ENCODE measurements at regions not wholly inside any gene's neighbourhood (a gene's known extent, or its start where the extent isn't known, plus 50 kb on each side); places are given as distances from the start of the nearest gene placed in this dataset.

GRCh38 chr5:92879806-92880543 lies 701.0 kb downstream of the NR2F1-AS1 start:
- H3K14ac ChIP-seq (ENCODE audit: low read length) = no peak overlapping the region
- no peak overlapping the region for H4K12ac ChIP-seq (ENCODE audit: low read depth, low read length)
- H3K18ac ChIP-seq (ENCODE audit: low read length) = no peak overlapping the region
- H2AK5ac ChIP-seq (ENCODE audit: low read length) = no peak overlapping the region
- H3K4me1 ChIP-seq (ENCODE audit: control insufficient read depth in 1 of 2, insufficient read depth in 2 of 2, low read length in 2 of 2) = no peaks in the 10 kb centered on the region
- H2BK12ac ChIP-seq (ENCODE audit: low read length) = no peak overlapping the region
- peaks cover 6% of the 10 kb centered on the region for H3K9me3 ChIP-seq (ENCODE audit: insufficient read depth, low read depth, low read length)
- WGBS (ENCODE audit: extremely low coverage, insufficient coverage, insufficient read length) = no CpG with 5 or more reads among the region's 2 CpGs
- H4K8ac ChIP-seq (ENCODE audit: low read depth, low read length) = no peak overlapping the region
- H2BK5ac ChIP-seq (ENCODE audit: low read depth, low read length, poor library complexity) = no peak overlapping the region
- no peak overlapping the region for H3K9ac ChIP-seq (ENCODE audit: low read length)
- no peak overlapping the region for H2BK120ac ChIP-seq (ENCODE audit: insufficient read depth, low read length, poor library complexity)
- DNase-seq = no peak
- no peak overlapping the region for H4K91ac ChIP-seq (ENCODE audit: low read depth, low read length)
- no peak overlapping the region for H3K23ac ChIP-seq (ENCODE audit: low read length)
- H3K27me3 ChIP-seq (ENCODE audit: insufficient read depth, low read length) = no peaks in the 10 kb centered on the region
- H3K4me3 ChIP-seq (ENCODE audit: low read depth, low read length) = no peak overlapping the region
- no peaks in the 10 kb centered on the region for H3K36me3 ChIP-seq (ENCODE audit: control insufficient read depth in 1 of 2, insufficient read depth in 2 of 2, low read length in 2 of 2)
- no peaks in the 10 kb centered on the region for H3K79me2 ChIP-seq (ENCODE audit: control insufficient read depth, insufficient read depth, low read length, poor library complexity)
- H3K27ac ChIP-seq (ENCODE audit: low read depth, low read length) = no peak overlapping the region
- H2AFZ ChIP-seq (ENCODE audit: insufficient read depth, low read length, poor library complexity) = no peak overlapping the region
- no peaks in the 10 kb centered on the region for H3K79me1 ChIP-seq (ENCODE audit: low read length)
- H3K4ac ChIP-seq (ENCODE audit: low read depth, low read length) = no peak overlapping the region
- no peak overlapping the region for H3K4me2 ChIP-seq (ENCODE audit: low read length)

- no peaks in the 10 kb centered on the region for H3K79me2 ChIP-seq (ENCODE audit: control insufficient read depth, insufficient read depth, low read length, poor library complexity)
- no peak overlapping the region for H4K8ac ChIP-seq (ENCODE audit: low read depth, low read length)
- no peak overlapping the region for H2BK5ac ChIP-seq (ENCODE audit: low read depth, low read length, poor library complexity)
- H2BK12ac ChIP-seq (ENCODE audit: low read length) = no peak overlapping the region
- H3K14ac ChIP-seq (ENCODE audit: low read length) = no peak overlapping the region
- H3K4me2 ChIP-seq (ENCODE audit: low read length) = no peak overlapping the region
- no peak overlapping the region for H3K18ac ChIP-seq (ENCODE audit: low read length)
- no peak overlapping the region for H4K91ac ChIP-seq (ENCODE audit: low read depth, low read length)
- no peak overlapping the region for H3K4me3 ChIP-seq (ENCODE audit: low read depth, low read length)
- no peak overlapping the region for H3K27ac ChIP-seq (ENCODE audit: low read depth, low read length)
- WGBS (ENCODE audit: extremely low coverage, insufficient coverage, insufficient read length) = no CpG with 5 or more reads among the region's 2 CpGs
- no peak overlapping the region for H3K23ac ChIP-seq (ENCODE audit: low read length)
- H3K4me1 ChIP-seq (ENCODE audit: control insufficient read depth in 1 of 2, insufficient read depth in 2 of 2, low read length in 2 of 2) = no peaks in the 10 kb centered on the region
- no peak overlapping the region for H2AFZ ChIP-seq (ENCODE audit: insufficient read depth, low read length, poor library complexity)
- no peak for DNase-seq
- H3K9me3 ChIP-seq (ENCODE audit: insufficient read depth, low read depth, low read length) = peaks cover 6% of the 10 kb centered on the region
- no peak overlapping the region for H3K9ac ChIP-seq (ENCODE audit: low read length)
- no peaks in the 10 kb centered on the region for H3K27me3 ChIP-seq (ENCODE audit: insufficient read depth, low read length)
- no peak overlapping the region for H2AK5ac ChIP-seq (ENCODE audit: low read length)
- no peaks in the 10 kb centered on the region for H3K79me1 ChIP-seq (ENCODE audit: low read length)
- H4K12ac ChIP-seq (ENCODE audit: low read depth, low read length) = no peak overlapping the region
- no peak overlapping the region for H3K4ac ChIP-seq (ENCODE audit: low read depth, low read length)
- H2BK120ac ChIP-seq (ENCODE audit: insufficient read depth, low read length, poor library complexity) = no peak overlapping the region
- no peaks in the 10 kb centered on the region for H3K36me3 ChIP-seq (ENCODE audit: control insufficient read depth in 1 of 2, insufficient read depth in 2 of 2, low read length in 2 of 2)
These were observed 706.2 kb downstream of the NR2F1-AS1 start for GRCh38 chr5:92874790-92875189.

- Histone ChIP-seq H3K14ac (ENCODE audit: low read length) (no peak overlapping the region), H3K4ac (ENCODE audit: low read depth, low read length) (no peak overlapping the region), H3K18ac (ENCODE audit: low read length) (no peak overlapping the region), H2AK5ac (ENCODE audit: low read length) (no peak overlapping the region), H4K8ac (ENCODE audit: low read depth, low read length) (no peak overlapping the region), H3K9ac (ENCODE audit: low read length) (no peak overlapping the region), H3K23ac (ENCODE audit: low read length) (no peak overlapping the region), H3K27ac (ENCODE audit: low read depth, low read length) (no peak overlapping the region), H4K12ac (ENCODE audit: low read depth, low read length) (no peak overlapping the region), H3K27me3 (ENCODE audit: insufficient read depth, low read length) (no peaks in the 10 kb centered on the region), H3K9me3 (ENCODE audit: insufficient read depth, low read depth, low read length) (no peaks in the 10 kb centered on the region), H3K4me2 (ENCODE audit: low read length) (no peak overlapping the region), H2BK5ac (ENCODE audit: low read depth, low read length, poor library complexity) (no peak overlapping the region), H3K79me1 (ENCODE audit: low read length) (no peaks in the 10 kb centered on the region), H2AFZ (ENCODE audit: insufficient read depth, low read length, poor library complexity) (no peak overlapping the region), H3K79me2 (ENCODE audit: control insufficient read depth, insufficient read depth, low read length, poor library complexity) (no peaks in the 10 kb centered on the region), H3K4me1 (ENCODE audit: control insufficient read depth in 1 of 2, insufficient read depth in 2 of 2, low read length in 2 of 2) (no peaks in the 10 kb centered on the region), H4K91ac (ENCODE audit: low read depth, low read length) (no peak overlapping the region), H2BK12ac (ENCODE audit: low read length) (no peak overlapping the region), H3K4me3 (ENCODE audit: low read depth, low read length) (no peak overlapping the region), H2BK120ac (ENCODE audit: insufficient read depth, low read length, poor library complexity) (no peak overlapping the region), H3K36me3 (ENCODE audit: control insufficient read depth in 1 of 2, insufficient read depth in 2 of 2, low read length in 2 of 2) (no peaks in the 10 kb centered on the region)
- no peak for DNase-seq
- WGBS (ENCODE audit: extremely low coverage, insufficient coverage, insufficient read length) = no CpG with 5 or more reads among the region's 3 CpGs
These were observed 712.6 kb downstream of the NR2F1-AS1 start for GRCh38 chr5:92868442-92868841.

DNA sequence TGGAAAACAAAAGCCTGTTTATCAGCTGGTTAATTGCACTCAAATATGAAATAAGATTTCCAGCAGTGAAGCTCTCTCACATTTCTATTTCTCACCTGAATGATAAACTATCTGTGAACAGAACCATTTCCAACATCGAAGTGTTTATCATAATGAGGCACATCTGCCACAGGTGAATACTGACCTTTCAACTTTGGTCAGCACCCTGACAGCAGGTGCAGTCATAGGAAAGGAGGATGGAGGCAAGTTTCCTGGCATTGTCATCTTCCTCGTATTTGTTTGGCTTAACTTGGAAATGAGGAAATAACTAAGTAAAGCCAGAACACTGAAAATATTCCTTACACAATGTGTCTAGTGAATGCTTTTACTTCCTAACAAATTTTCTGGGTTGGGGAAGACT lies 716.4 kb downstream of the NR2F1-AS1 start:
- H3K4me2 ChIP-seq (ENCODE audit: low read length) = no peak overlapping the region
- H2AK5ac ChIP-seq (ENCODE audit: low read length) = no peak overlapping the region
- no peak overlapping the region for H2BK5ac ChIP-seq (ENCODE audit: low read depth, low read length, poor library complexity)
- H3K18ac ChIP-seq (ENCODE audit: low read length) = no peak overlapping the region
- no peaks in the 10 kb centered on the region for H3K79me1 ChIP-seq (ENCODE audit: low read length)
- H3K27ac ChIP-seq (ENCODE audit: low read depth, low read length) = no peak overlapping the region
- H2AFZ ChIP-seq (ENCODE audit: insufficient read depth, low read length, poor library complexity) = no peak overlapping the region
- H3K4ac ChIP-seq (ENCODE audit: low read depth, low read length) = no peak overlapping the region
- H2BK12ac ChIP-seq (ENCODE audit: low read length) = no peak overlapping the region
- no peaks in the 10 kb centered on the region for H3K4me1 ChIP-seq (ENCODE audit: control insufficient read depth in 1 of 2, insufficient read depth in 2 of 2, low read length in 2 of 2)
- no CpG with 5 or more reads among the region's 2 CpGs for WGBS (ENCODE audit: extremely low coverage, insufficient coverage, insufficient read length)
- no peak overlapping the region for H3K9ac ChIP-seq (ENCODE audit: low read length)
- no peak overlapping the region for H4K8ac ChIP-seq (ENCODE audit: low read depth, low read length)
- H4K91ac ChIP-seq (ENCODE audit: low read depth, low read length) = no peak overlapping the region
- no peaks in the 10 kb centered on the region for H3K27me3 ChIP-seq (ENCODE audit: insufficient read depth, low read length)
- no peaks in the 10 kb centered on the region for H3K9me3 ChIP-seq (ENCODE audit: insufficient read depth, low read depth, low read length)
- no peak overlapping the region for H3K4me3 ChIP-seq (ENCODE audit: low read depth, low read length)
- H3K36me3 ChIP-seq (ENCODE audit: control insufficient read depth in 1 of 2, insufficient read depth in 2 of 2, low read length in 2 of 2) = no peaks in the 10 kb centered on the region
- H3K79me2 ChIP-seq (ENCODE audit: control insufficient read depth, insufficient read depth, low read length, poor library complexity) = no peaks in the 10 kb centered on the region
- H3K23ac ChIP-seq (ENCODE audit: low read length) = no peak overlapping the region
- no peak overlapping the region for H3K14ac ChIP-seq (ENCODE audit: low read length)
- no peak for DNase-seq
- H2BK120ac ChIP-seq (ENCODE audit: insufficient read depth, low read length, poor library complexity) = no peak overlapping the region
- no peak overlapping the region for H4K12ac ChIP-seq (ENCODE audit: low read depth, low read length)
